DMS114 treated with DMSO at 0.1 percent for 48 hours (cell line): ENCODE measurements at regions not wholly inside any gene's neighbourhood (a gene's known extent, or its start where the extent isn't known, plus 50 kb on each side); places are given as distances from the start of the nearest gene placed in this dataset.

Experiments used
- DNase-seq: peaks from one replicate; lab custom pipeline; 2025; ENCODE audit not compliant: unreplicated experiment; lab: John Stamatoyannopoulos, UW

GRCh38 chr2:66948234-66948633, 448.9 kb upstream of the ETAA1 start:
- DNase-seq: no peak

GRCh38 chr2:66957198-66957597, 439.9 kb upstream of the ETAA1 start:
- DNase-seq: peak; percentile 3

- no peak for DNase-seq
These were observed 439.5 kb upstream of the ETAA1 start for GRCh38 chr2:66957677-66958076.

GRCh38 chr2:66960161-66960560, 437.0 kb upstream of the ETAA1 start:
- no peak for DNase-seq

GRCh38 chr2:66962716-66963115, 434.4 kb upstream of the ETAA1 start:
- DNase-seq: no peak

- DNase-seq: no peak
These were observed 430.5 kb upstream of the ETAA1 start for GRCh38 chr2:66966631-66967030.

GRCh38 chr2:66968946-66969345, 428.2 kb upstream of the ETAA1 start:
- no peak for DNase-seq

- DNase-seq: no peak
These were observed 416.1 kb upstream of the ETAA1 start for GRCh38 chr2:66981074-66981473.

GRCh38 chr2:66982766-66983165, 414.4 kb upstream of the ETAA1 start:
- DNase-seq: no peak

- no peak for DNase-seq
These were observed 412.3 kb upstream of the ETAA1 start for GRCh38 chr2:66984864-66985263.

GRCh38 chr2:66985906-66986305, 411.2 kb upstream of the ETAA1 start:
- DNase-seq: no peak

- DNase-seq: no peak
These were observed 409.4 kb upstream of the ETAA1 start for GRCh38 chr2:66987733-66988132.

GRCh38 chr2:66994654-66995053, 402.5 kb upstream of the ETAA1 start:
- DNase-seq: no peak

- DNase-seq: no peak
These were observed 401.5 kb upstream of the ETAA1 start for GRCh38 chr2:66995636-66996035.

- DNase-seq: no peak
These were observed 394.3 kb upstream of the ETAA1 start for GRCh38 chr2:67002618-67003371.

- no peak for DNase-seq
These were observed 390.7 kb upstream of the ETAA1 start for GRCh38 chr2:67006373-67006960.

- no peak for DNase-seq
These were observed 389.0 kb upstream of the ETAA1 start for GRCh38 chr2:67008155-67008554.

- DNase-seq: no peak
These were observed 385.0 kb upstream of the ETAA1 start for GRCh38 chr2:67012165-67012564.

GRCh38 chr2:67013821-67014220, 383.3 kb upstream of the ETAA1 start:
- DNase-seq: no peak

- DNase-seq: no peak
These were observed 381.5 kb upstream of the ETAA1 start for GRCh38 chr2:67015681-67016080.

GRCh38 chr2:67018301-67018700, 378.8 kb upstream of the ETAA1 start:
- DNase-seq: no peak

- DNase-seq: no peak
These were observed 365.1 kb upstream of the ETAA1 start for GRCh38 chr2:67032076-67032475.

GRCh38 chr2:67036444-67036843, 360.7 kb upstream of the ETAA1 start:
- DNase-seq: no peak
